ENCODE measurements at regions not wholly inside any gene's neighbourhood (a gene's known extent, or its start where the extent isn't known, plus 50 kb on each side); places are given as distances from the start of the nearest gene placed in this dataset.

DNA sequence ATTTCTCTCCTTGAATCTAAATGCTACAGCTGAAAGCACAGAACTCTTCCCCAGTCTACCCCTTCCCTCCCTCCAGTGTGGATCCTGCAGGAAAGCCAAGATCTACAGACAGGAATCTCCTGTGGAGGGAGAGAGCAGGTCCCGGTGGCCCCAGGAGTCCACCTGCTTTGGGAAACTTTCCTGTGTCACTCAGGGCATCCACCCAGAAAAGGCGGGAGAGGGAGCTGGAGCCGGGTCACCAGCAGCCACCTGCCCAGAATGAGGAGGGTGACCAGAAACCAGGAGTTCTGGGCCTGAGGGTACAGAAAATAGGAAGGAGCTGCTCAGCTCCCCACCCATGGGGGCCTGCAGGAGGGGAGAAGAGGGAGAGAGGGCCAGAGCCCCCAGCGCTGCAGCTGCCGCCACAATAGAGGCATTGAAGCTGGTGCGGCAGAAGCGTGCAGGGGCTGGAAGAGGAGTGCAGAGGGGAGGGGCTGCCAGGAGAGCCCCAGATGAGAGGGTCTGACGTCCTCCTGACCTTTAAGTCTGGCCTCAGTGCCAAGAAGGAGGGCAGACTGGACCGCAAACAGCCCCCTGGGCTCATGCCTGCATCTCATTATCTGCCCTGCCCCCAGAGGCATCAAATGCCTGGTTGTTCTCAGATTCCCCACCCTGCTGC, 56.3 kb upstream of the TMEM72 start:
- Histone ChIP-seq H3K79me2 (ENCODE audit: insufficient read depth, low read length) (no peaks in the 10 kb centered on the region), H3K9ac (ENCODE audit: low read length) (no peak overlapping the region), H3K4me2 (ENCODE audit: low read length) (no peak overlapping the region), H3K27me3 (ENCODE audit: insufficient read depth, low read length) (0 out of 2 replicates have a peak, but pooled peaks cover 2% of the 10 kb centered on the region), H3K36me3 (ENCODE audit: control insufficient read depth in 1 of 2, insufficient read depth in 2 of 2, low read length in 2 of 2) (no peaks in the 10 kb centered on the region), H4K20me1 (ENCODE audit: insufficient read depth) (no peaks in the 10 kb centered on the region), H3K4me3 (replicated peaks in 1 of 2; ENCODE audit: low read depth in 1 of 2, low read length in 2 of 2) (no peak overlapping the region), H3K27ac (ENCODE audit: low read depth, low read length) (no peak overlapping the region), H3K9me3 (ENCODE audit: control insufficient read depth in 1 of 2, insufficient read depth in 1 of 2, low read depth in 1 of 2, low read length in 2 of 2) (no peaks in the 10 kb centered on the region), H3K9me2 (ENCODE audit: insufficient read depth) (no peaks in the 10 kb centered on the region), H2AFZ (ENCODE audit: low read depth, low read length, poor library complexity, severe bottlenecking) (no peak overlapping the region), H3K4me1 (ENCODE audit: control insufficient read depth in 1 of 2, insufficient read depth in 2 of 2, low read length in 2 of 2) (no peaks in the 10 kb centered on the region)
- CTCF ChIA-PET, result no interaction called here
- RAD21 ChIA-PET (ENCODE audit: low non-redundant PET in 1 of 2, low total read pairs in 2 of 2, uncharacterized antibody in 2 of 2, unreplicated experiment in 2 of 2), result no interaction called here
- TF ChIP-seq SP1 (IDR thresholded peaks at IDR 0.05; ENCODE audit: low read depth), result no peak
- no peak for TF ChIP-seq POLR2A (IDR thresholded peaks at IDR 0.05; ENCODE audit: borderline replicate concordance, extremely low read depth, insufficient read depth, insufficient read length)
- TF ChIP-seq, protein P1, sequence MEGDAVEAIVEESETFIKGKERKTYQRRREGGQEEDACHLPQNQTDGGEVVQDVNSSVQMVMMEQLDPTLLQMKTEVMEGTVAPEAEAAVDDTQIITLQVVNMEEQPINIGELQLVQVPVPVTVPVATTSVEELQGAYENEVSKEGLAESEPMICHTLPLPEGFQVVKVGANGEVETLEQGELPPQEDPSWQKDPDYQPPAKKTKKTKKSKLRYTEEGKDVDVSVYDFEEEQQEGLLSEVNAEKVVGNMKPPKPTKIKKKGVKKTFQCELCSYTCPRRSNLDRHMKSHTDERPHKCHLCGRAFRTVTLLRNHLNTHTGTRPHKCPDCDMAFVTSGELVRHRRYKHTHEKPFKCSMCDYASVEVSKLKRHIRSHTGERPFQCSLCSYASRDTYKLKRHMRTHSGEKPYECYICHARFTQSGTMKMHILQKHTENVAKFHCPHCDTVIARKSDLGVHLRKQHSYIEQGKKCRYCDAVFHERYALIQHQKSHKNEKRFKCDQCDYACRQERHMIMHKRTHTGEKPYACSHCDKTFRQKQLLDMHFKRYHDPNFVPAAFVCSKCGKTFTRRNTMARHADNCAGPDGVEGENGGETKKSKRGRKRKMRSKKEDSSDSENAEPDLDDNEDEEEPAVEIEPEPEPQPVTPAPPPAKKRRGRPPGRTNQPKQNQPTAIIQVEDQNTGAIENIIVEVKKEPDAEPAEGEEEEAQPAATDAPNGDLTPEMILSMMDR (IDR thresholded peaks at IDR 0.05 in 2 of 3, conservative IDR thresholded peaks at IDR 0.05 in 1 of 3; ENCODE audit: borderline replicate concordance in 1 of 3, insufficient read depth in 1 of 3, low read depth in 2 of 3, low read length in 2 of 3), result no peak
- TF ChIP-seq FOSL1 (IDR thresholded peaks at IDR 0.05; ENCODE audit: low read depth), result no peak
- TF ChIP-seq RAD21 (IDR thresholded peaks at IDR 0.05; ENCODE audit: low read depth), result no peak
- TF ChIP-seq EZH2 (IDR thresholded peaks at IDR 0.05), result no peak
- no peak for TF ChIP-seq SRF (IDR thresholded peaks at IDR 0.05; ENCODE audit: low read depth)
- TF ChIP-seq, protein P2, sequence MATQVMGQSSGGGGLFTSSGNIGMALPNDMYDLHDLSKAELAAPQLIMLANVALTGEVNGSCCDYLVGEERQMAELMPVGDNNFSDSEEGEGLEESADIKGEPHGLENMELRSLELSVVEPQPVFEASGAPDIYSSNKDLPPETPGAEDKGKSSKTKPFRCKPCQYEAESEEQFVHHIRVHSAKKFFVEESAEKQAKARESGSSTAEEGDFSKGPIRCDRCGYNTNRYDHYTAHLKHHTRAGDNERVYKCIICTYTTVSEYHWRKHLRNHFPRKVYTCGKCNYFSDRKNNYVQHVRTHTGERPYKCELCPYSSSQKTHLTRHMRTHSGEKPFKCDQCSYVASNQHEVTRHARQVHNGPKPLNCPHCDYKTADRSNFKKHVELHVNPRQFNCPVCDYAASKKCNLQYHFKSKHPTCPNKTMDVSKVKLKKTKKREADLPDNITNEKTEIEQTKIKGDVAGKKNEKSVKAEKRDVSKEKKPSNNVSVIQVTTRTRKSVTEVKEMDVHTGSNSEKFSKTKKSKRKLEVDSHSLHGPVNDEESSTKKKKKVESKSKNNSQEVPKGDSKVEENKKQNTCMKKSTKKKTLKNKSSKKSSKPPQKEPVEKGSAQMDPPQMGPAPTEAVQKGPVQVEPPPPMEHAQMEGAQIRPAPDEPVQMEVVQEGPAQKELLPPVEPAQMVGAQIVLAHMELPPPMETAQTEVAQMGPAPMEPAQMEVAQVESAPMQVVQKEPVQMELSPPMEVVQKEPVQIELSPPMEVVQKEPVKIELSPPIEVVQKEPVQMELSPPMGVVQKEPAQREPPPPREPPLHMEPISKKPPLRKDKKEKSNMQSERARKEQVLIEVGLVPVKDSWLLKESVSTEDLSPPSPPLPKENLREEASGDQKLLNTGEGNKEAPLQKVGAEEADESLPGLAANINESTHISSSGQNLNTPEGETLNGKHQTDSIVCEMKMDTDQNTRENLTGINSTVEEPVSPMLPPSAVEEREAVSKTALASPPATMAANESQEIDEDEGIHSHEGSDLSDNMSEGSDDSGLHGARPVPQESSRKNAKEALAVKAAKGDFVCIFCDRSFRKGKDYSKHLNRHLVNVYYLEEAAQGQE (IDR thresholded peaks at IDR 0.05; ENCODE audit: low read depth), result no peak
- no peak for TF ChIP-seq POLR2AphosphoS5 (IDR thresholded peaks at IDR 0.05; ENCODE audit: low read depth, low read length)
- no peak for TF ChIP-seq ZFX (IDR thresholded peaks at IDR 0.05)
- TF ChIP-seq, protein P3, sequence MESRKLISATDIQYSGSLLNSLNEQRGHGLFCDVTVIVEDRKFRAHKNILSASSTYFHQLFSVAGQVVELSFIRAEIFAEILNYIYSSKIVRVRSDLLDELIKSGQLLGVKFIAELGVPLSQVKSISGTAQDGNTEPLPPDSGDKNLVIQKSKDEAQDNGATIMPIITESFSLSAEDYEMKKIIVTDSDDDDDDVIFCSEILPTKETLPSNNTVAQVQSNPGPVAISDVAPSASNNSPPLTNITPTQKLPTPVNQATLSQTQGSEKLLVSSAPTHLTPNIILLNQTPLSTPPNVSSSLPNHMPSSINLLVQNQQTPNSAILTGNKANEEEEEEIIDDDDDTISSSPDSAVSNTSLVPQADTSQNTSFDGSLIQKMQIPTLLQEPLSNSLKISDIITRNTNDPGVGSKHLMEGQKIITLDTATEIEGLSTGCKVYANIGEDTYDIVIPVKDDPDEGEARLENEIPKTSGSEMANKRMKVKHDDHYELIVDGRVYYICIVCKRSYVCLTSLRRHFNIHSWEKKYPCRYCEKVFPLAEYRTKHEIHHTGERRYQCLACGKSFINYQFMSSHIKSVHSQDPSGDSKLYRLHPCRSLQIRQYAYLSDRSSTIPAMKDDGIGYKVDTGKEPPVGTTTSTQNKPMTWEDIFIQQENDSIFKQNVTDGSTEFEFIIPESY (IDR thresholded peaks at IDR 0.05; ENCODE audit: extremely low read depth, insufficient replicate concordance, low read length), result no peak
- no peak for TF ChIP-seq CEBPB (IDR thresholded peaks at IDR 0.05; ENCODE audit: low read depth)
- TF ChIP-seq SIN3A (IDR thresholded peaks at IDR 0.05; ENCODE audit: low read depth), result no peak
- no peak for TF ChIP-seq EGR1 (IDR thresholded peaks at IDR 0.05; ENCODE audit: low read depth)
- TF ChIP-seq, protein P4, sequence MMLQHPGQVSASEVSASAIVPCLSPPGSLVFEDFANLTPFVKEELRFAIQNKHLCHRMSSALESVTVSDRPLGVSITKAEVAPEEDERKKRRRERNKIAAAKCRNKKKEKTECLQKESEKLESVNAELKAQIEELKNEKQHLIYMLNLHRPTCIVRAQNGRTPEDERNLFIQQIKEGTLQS (IDR thresholded peaks at IDR 0.05), result no peak
- ATAC-seq, result no peak
- intact Hi-C loops (cut with micrococcal nuclease), result no loop called here
- POLR2A ChIA-PET, result no interaction called here
- BruUV-seq (replicated peaks), result no TSS peak
- DNase-seq (ENCODE audit: low read depth, low spot score), result no peak

Measured in HCT116 (cell line).